HEK293 (cell line): ENCODE measurements at regions not wholly inside any gene's neighbourhood (a gene's known extent, or its start where the extent isn't known, plus 50 kb on each side); places are given as distances from the start of the nearest gene placed in this dataset.

Source experiments
- CTCF ChIA-PET: fragments of 350-600 bp; formaldehyde crosslinking; extraction: SDS; loops from one replicate; lab custom pipeline; 2021; ENCODE audit warnings: antibody characterized with exemption; lab: Yijun Ruan, JAX
- POLR2A ChIA-PET: fragments of 300-600 bp; formaldehyde crosslinking; extraction: SDS; loops from one replicate; lab custom pipeline; 2020; ENCODE audit warnings: antibody characterized with exemption, inconsistent platforms; lab: Yijun Ruan, JAX
- H3K27ac ChIP-seq: fragments of 200-500 bp; sonication (Bioruptor generic); 2 replicates; pipeline ENCODE4 v1.5.1; 2014; ENCODE audit warnings: low read depth, low read length, control low read depth, inconsistent platforms; ENCODE audit errors: extremely low read depth
- H3K36me3 ChIP-seq, 2 experiments: fragments of 200-500 bp in 1 of 2; sonication (Bioruptor generic) in 1 of 2; 1 replicate in 1 of 2; 2 replicates in 1 of 2; pipeline ENCODE4 v1.5.1; 2014 to 2017; ENCODE audit warnings: inconsistent platforms in 2 of 2, low read length in 2 of 2; ENCODE audit not compliant: control insufficient read depth in 2 of 2, insufficient read depth in 1 of 2
- H3K4me1 ChIP-seq: fragments of 200-500 bp; sonication (Bioruptor generic); 2 replicates; pipeline ENCODE4 v1.5.1; 2014; ENCODE audit warnings: mild to moderate bottlenecking, low read length, inconsistent platforms; ENCODE audit not compliant: control insufficient read depth, insufficient read depth
- H3K4me3 ChIP-seq: 2 replicates; pipeline ENCODE4 v1.5.1; 2011; ENCODE audit warnings: low read depth, mild to moderate bottlenecking, control low read depth, low read length, moderate library complexity
- H3K9me3 ChIP-seq: fragments of 200-500 bp; sonication (Bioruptor generic); 2 replicates; pipeline ENCODE4 v1.5.1; 2014; ENCODE audit warnings: low read depth, low read length, inconsistent platforms; ENCODE audit not compliant: control insufficient read depth, insufficient read depth
- BCL11B ChIP-seq: fragments of 450-650 bp; formaldehyde crosslinking; IDR thresholded peaks from 2 replicates; pipeline ENCODE4 v1.5.1; 2016; ENCODE audit warnings: low read depth, missing biosample characterization, missing genetic modification characterization
- FEZF1 ChIP-seq: fragments of 450-650 bp; formaldehyde crosslinking; IDR thresholded peaks from 2 replicates; pipeline ENCODE4 v1.5.1; 2016; ENCODE audit warnings: missing biosample characterization, missing genetic modification characterization
- HOXD13 ChIP-seq: sonication (generic); formaldehyde crosslinking; IDR thresholded peaks from 2 replicates; pipeline ENCODE4 v1.8.0; 2022; ENCODE audit warnings: missing genetic modification reagents, borderline replicate concordance
- IKZF3 ChIP-seq: fragments of 450-650 bp; IDR thresholded peaks from 2 replicates; pipeline ENCODE4 v1.5.0; 2018; ENCODE audit warnings: missing biosample characterization, mild to moderate bottlenecking, missing genetic modification characterization, moderate library complexity
- INSM2 ChIP-seq: fragments of 450-650 bp; formaldehyde crosslinking; IDR thresholded peaks from 2 replicates; pipeline ENCODE4 v1.5.1; 2016; ENCODE audit warnings: missing biosample characterization, missing genetic modification characterization
- KLF10 ChIP-seq: fragments of 450-650 bp; IDR thresholded peaks from 2 replicates; pipeline ENCODE4 v1.5.1; 2018; ENCODE audit warnings: missing biosample characterization, mild to moderate bottlenecking, missing genetic modification characterization
- PBX3 ChIP-seq: sonication (generic); formaldehyde crosslinking; IDR thresholded peaks from 2 replicates; pipeline ENCODE4 v1.8.1; 2022; ENCODE audit warnings: mild to moderate bottlenecking, moderate library complexity, missing genetic modification reagents
- YY1 ChIP-seq: fragments of 450-650 bp; formaldehyde crosslinking; IDR thresholded peaks from 2 replicates; pipeline ENCODE4 v1.5.1; 2018; ENCODE audit warnings: missing biosample characterization, missing genetic modification characterization
- ZEB2 ChIP-seq: fragments of 450-650 bp; formaldehyde crosslinking; IDR thresholded peaks from 2 replicates; pipeline ENCODE4 v1.5.1; 2016; ENCODE audit warnings: missing biosample characterization, missing genetic modification characterization
- ZNF114 ChIP-seq: fragments of 450-650 bp; formaldehyde crosslinking; IDR thresholded peaks from 2 replicates; pipeline ENCODE4 v1.5.0; 2017; ENCODE audit warnings: missing biosample characterization, missing genetic modification characterization
- ZNF174 ChIP-seq: fragments of 450-650 bp; formaldehyde crosslinking; IDR thresholded peaks from 2 replicates; pipeline ENCODE4 v1.5.0; 2017; ENCODE audit warnings: missing biosample characterization, mild to moderate bottlenecking, missing genetic modification characterization
- ZNF175 ChIP-seq: fragments of 450-650 bp; formaldehyde crosslinking; IDR thresholded peaks from 2 replicates; pipeline ENCODE4 v1.5.1; 2016; ENCODE audit warnings: missing biosample characterization, missing genetic modification characterization
- ZNF184 ChIP-seq: fragments of 450-650 bp; IDR thresholded peaks from 2 replicates; pipeline ENCODE4 v1.5.1; 2018; ENCODE audit warnings: missing biosample characterization, mild to moderate bottlenecking, missing genetic modification characterization
- ZNF2 ChIP-seq: fragments of 450-650 bp; formaldehyde crosslinking; IDR thresholded peaks from 2 replicates; pipeline ENCODE4 v1.5.1; 2016; ENCODE audit warnings: missing biosample characterization, missing genetic modification characterization
- ZNF214 ChIP-seq: fragments of 450-650 bp; formaldehyde crosslinking; IDR thresholded peaks from 2 replicates; pipeline ENCODE4 v1.5.1; 2017; ENCODE audit warnings: missing biosample characterization, mild to moderate bottlenecking, missing genetic modification characterization, borderline replicate concordance
- ZNF24 ChIP-seq: fragments of 450-650 bp; formaldehyde crosslinking; IDR thresholded peaks from 2 replicates; pipeline ENCODE4 v1.5.1; 2016; ENCODE audit warnings: missing biosample characterization, missing genetic modification characterization
- ZNF274 ChIP-seq, 2 experiments: fragments of 200-500 bp in 1 of 2; fragments of 450-650 bp in 1 of 2; sonication (Bioruptor generic) in 1 of 2; formaldehyde crosslinking in 1 of 2; IDR thresholded peaks; 2 replicates each; pipeline versions ENCODE4 v1.5.1 to v1.6.1; 2014 to 2016; ENCODE audit warnings: borderline replicate concordance in 1 of 2, inconsistent platforms in 1 of 2, low read length in 1 of 2, missing biosample characterization in 1 of 2, missing genetic modification characterization in 1 of 2
- ZNF341 ChIP-seq: fragments of 450-650 bp; formaldehyde crosslinking; IDR thresholded peaks from 2 replicates; pipeline ENCODE4; 2016; ENCODE audit warnings: low read depth, missing biosample characterization, missing genetic modification characterization
- ZNF404 ChIP-seq: fragments of 450-650 bp; formaldehyde crosslinking; IDR thresholded peaks from 2 replicates; pipeline ENCODE4 v1.5.1; 2017; ENCODE audit warnings: missing biosample characterization, missing genetic modification characterization
- ZNF433 ChIP-seq: fragments of 450-650 bp; formaldehyde crosslinking; IDR thresholded peaks from 2 replicates; pipeline ENCODE4 v1.5.1; 2016; ENCODE audit warnings: missing biosample characterization, missing genetic modification characterization, low read depth
- ZNF549 ChIP-seq: fragments of 450-650 bp; IDR thresholded peaks from 2 replicates; pipeline ENCODE4 v1.5.1; 2018; ENCODE audit warnings: missing biosample characterization, missing genetic modification characterization, mild to moderate bottlenecking, inconsistent platforms, moderate library complexity
- ZNF561 ChIP-seq: fragments of 450-650 bp; IDR thresholded peaks from 2 replicates; pipeline ENCODE4 v1.5.1; 2018; ENCODE audit warnings: missing biosample characterization, missing genetic modification characterization, borderline replicate concordance
- ZNF585B ChIP-seq: fragments of 450-650 bp; formaldehyde crosslinking; IDR thresholded peaks from 2 replicates; pipeline ENCODE4 v1.5.1; 2016; ENCODE audit warnings: missing biosample characterization, missing genetic modification characterization
- ZNF610 ChIP-seq: fragments of 450-650 bp; formaldehyde crosslinking; IDR thresholded peaks from 2 replicates; pipeline ENCODE4 v1.5.1; 2016; ENCODE audit warnings: missing biosample characterization, missing genetic modification characterization, borderline replicate concordance
- ZNF629 ChIP-seq: fragments of 450-650 bp; formaldehyde crosslinking; IDR thresholded peaks from 2 replicates; pipeline ENCODE4 v1.5.1; 2017; ENCODE audit warnings: missing biosample characterization, missing genetic modification characterization
- ZNF843 ChIP-seq: fragments of 450-650 bp; formaldehyde crosslinking; IDR thresholded peaks from 2 replicates; pipeline ENCODE4 v1.5.1; 2016; ENCODE audit warnings: missing biosample characterization, missing genetic modification characterization
- ZSCAN23 ChIP-seq: fragments of 450-650 bp; formaldehyde crosslinking; IDR thresholded peaks from 2 replicates; pipeline ENCODE4 v1.5.1; 2016; ENCODE audit warnings: missing biosample characterization, missing genetic modification characterization
- TF ChIP-seq, protein P1 (sequence below): fragments of 450-650 bp; formaldehyde crosslinking; IDR thresholded peaks from 2 replicates; pipeline ENCODE4 v1.5.1; 2016; ENCODE audit warnings: missing biosample characterization, missing genetic modification characterization
- TF ChIP-seq, protein P2 (sequence below): fragments of 450-650 bp; formaldehyde crosslinking; IDR thresholded peaks from 2 replicates; pipeline ENCODE4 v1.5.1; 2016; ENCODE audit warnings: missing biosample characterization, missing genetic modification characterization

GRCh38 chr1:87765057-87765680 is 436.5 kb downstream of the LMO4 start:
- Histone ChIP-seq H3K9me3 (no peaks in the 10 kb centered on the region), H3K36me3 (no peaks in the 10 kb centered on the region)
- TF ChIP-seq ZNF843 (tag by site-specific recombination) (no peak), ZNF610 (tag by site-specific recombination) (no peak), ZSCAN23 (tag by site-specific recombination) (no peak), ZNF629 (tag by site-specific recombination) (no peak), ZNF24 (no peak)
- TF ChIP-seq, protein P1, sequence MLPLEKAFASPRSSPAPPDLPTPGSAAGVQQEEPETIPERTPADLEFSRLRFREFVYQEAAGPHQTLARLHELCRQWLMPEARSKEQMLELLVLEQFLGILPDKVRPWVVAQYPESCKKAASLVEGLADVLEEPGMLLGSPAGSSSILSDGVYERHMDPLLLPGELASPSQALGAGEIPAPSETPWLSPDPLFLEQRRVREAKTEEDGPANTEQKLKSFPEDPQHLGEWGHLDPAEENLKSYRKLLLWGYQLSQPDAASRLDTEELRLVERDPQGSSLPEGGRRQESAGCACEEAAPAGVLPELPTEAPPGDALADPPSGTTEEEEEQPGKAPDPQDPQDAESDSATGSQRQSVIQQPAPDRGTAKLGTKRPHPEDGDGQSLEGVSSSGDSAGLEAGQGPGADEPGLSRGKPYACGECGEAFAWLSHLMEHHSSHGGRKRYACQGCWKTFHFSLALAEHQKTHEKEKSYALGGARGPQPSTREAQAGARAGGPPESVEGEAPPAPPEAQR (tag by site-specific recombination), result no peak
- TF ChIP-seq, all 188 proteins: peak for 0
- ChIA-PET CTCF (interaction anchor here (0.6 to 1.1 kb wide), 2 partner anchors 16 to 598 kb away, joined by 3 read pairs; no protein-coding TSS in a partner anchor), POLR2A (no interaction called here)
- H3K27ac ChIP-seq, result no peak overlapping the region
- H3K4me1 ChIP-seq, result no peaks in the 10 kb centered on the region
- H3K4me3 ChIP-seq, result no peak overlapping the region

GRCh38 chr1:87765681-87766070 is 437.0 kb downstream of the LMO4 start:
- POLR2A ChIA-PET, result no interaction called here
- TF ChIP-seq HOXD13 (CRISPR knock-in tag) (no peak), ZNF174 (tag by site-specific recombination) (no peak), ZNF549 (tag by site-specific recombination) (no peak), ZNF341 (tag by site-specific recombination) (no peak), ZNF274 (IDR thresholded peaks at IDR 0.05; ENCODE audit: low read length) (no peak), ZNF274 (tag by site-specific recombination; IDR thresholded peaks at IDR 0.05; ENCODE audit: borderline replicate concordance) (no peak), ZNF214 (tag by site-specific recombination) (no peak), YY1 (tag by site-specific recombination) (no peak), ZNF433 (tag by site-specific recombination) (no peak), ZNF585B (tag by site-specific recombination) (no peak), FEZF1 (tag by site-specific recombination) (no peak), PBX3 (CRISPR knock-in tag) (no peak), ZNF2 (tag by site-specific recombination) (no peak), ZNF175 (tag by site-specific recombination) (no peak), ZNF404 (no peak)
- no peak overlapping the region for H3K27ac ChIP-seq
- CTCF ChIA-PET, result no interaction called here
- H3K4me1 ChIP-seq, result no peaks in the 10 kb centered on the region
- H3K9me3 ChIP-seq, result no peaks in the 10 kb centered on the region
- H3K4me3 ChIP-seq, result no peak overlapping the region
- H3K36me3 ChIP-seq, result no peaks in the 10 kb centered on the region

- Histone ChIP-seq H3K36me3 (no peaks in the 10 kb centered on the region), H3K4me3 (no peak overlapping the region), H3K27ac (no peak overlapping the region), H3K9me3 (no peaks in the 10 kb centered on the region), H3K4me1 (no peaks in the 10 kb centered on the region)
- CTCF ChIA-PET, result no interaction called here
- POLR2A ChIA-PET, result no interaction called here
- TF ChIP-seq BCL11B (tag by site-specific recombination) (no peak), INSM2 (no peak), ZNF175 (tag by site-specific recombination) (no peak), ZEB2 (tag by site-specific recombination) (no peak), ZNF561 (no peak), ZNF114 (no peak), KLF10 (tag by site-specific recombination) (no peak), IKZF3 (tag by site-specific recombination) (no peak), ZNF549 (tag by site-specific recombination) (no peak), ZNF184 (tag by site-specific recombination) (no peak)
- TF ChIP-seq, protein P2, sequence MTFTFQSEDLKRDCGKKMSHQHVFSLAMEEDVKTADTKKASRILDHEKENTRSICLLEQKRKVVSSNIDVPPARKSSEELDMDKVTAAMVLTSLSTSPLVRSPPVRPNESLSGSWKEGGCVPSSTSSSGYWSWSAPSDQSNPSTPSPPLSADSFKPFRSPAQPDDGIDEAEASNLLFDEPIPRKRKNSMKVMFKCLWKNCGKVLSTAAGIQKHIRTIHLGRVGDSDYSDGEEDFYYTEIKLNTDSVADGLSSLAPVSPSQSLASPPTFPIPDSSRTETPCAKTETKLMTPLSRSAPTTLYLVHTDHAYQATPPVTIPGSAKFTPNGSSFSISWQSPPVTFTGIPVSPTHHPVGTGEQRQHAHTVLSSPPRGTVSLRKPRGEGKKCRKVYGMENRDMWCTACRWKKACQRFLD, result no peak
Measured at GRCh38 chr1:87766737-87767136, 438.1 kb downstream of the LMO4 start.
